A673 (cell line): ENCODE measurements at regions not wholly inside any gene's neighbourhood (a gene's known extent, or its start where the extent isn't known, plus 50 kb on each side); places are given as distances from the start of the nearest gene placed in this dataset.

Experiments used
- BruUV-seq: library from RNA; stranded (reverse); fragments of 400-500 nt; replicated peaks from 2 replicates; lab custom pipeline; 2021; lab: Mats Ljungman, UMichigan
- CTCF ChIA-PET: fragments of 300-600 bp; sonication (Branson Sonifier 250); formaldehyde crosslinking; loops from one replicate; lab custom pipeline; 2022; ENCODE audit warnings: antibody characterized with exemption; lab: Charles Lee
- POLR2A ChIA-PET: fragments of 300-600 bp; sonication (Branson Sonifier 250); formaldehyde crosslinking; loops from one replicate; lab custom pipeline; 2022; ENCODE audit warnings: antibody characterized with exemption; ENCODE audit not compliant: low non-redundant PET; lab: Charles Lee
- DNase-seq: peaks from one replicate; pipeline ENCODE4 v3.0.0-alpha.2; 2015; ENCODE audit warnings: low spot score
- H3K27ac ChIP-seq: fragments of 200-600 bp; sonication (generic); 2 replicates; pipeline ENCODE4 v1.5.1; 2016; ENCODE audit warnings: mixed run types, low read depth, mild to moderate bottlenecking, mixed read lengths, antibody characterized with exemption, low read length; ENCODE audit not compliant: poor library complexity, severe bottlenecking
- H3K27me3 ChIP-seq: fragments of 200-600 bp; sonication (generic); replicated peaks from 2 replicates; pipeline ENCODE4 v1.6.1; 2017; ENCODE audit warnings: mixed run types, low read depth, mild to moderate bottlenecking, mixed read lengths, antibody characterized with exemption, low read length; ENCODE audit not compliant: insufficient read depth, poor library complexity
- H3K36me3 ChIP-seq: fragments of 200-600 bp; sonication (generic); 2 replicates; pipeline ENCODE4 v1.6.1; 2016; ENCODE audit warnings: mixed run types, mild to moderate bottlenecking, mixed read lengths, antibody characterized with exemption, low read length; ENCODE audit not compliant: insufficient read depth, poor library complexity, severe bottlenecking
- H3K4me1 ChIP-seq: fragments of 200-600 bp; sonication (generic); 2 replicates; pipeline ENCODE4 v1.6.1; 2017; ENCODE audit warnings: mixed run types, mild to moderate bottlenecking, mixed read lengths, antibody characterized with exemption, low read length; ENCODE audit not compliant: insufficient read depth, poor library complexity, severe bottlenecking
- H3K4me3 ChIP-seq: fragments of 200-600 bp; sonication (generic); 2 replicates; pipeline ENCODE4 v1.5.1; 2016; ENCODE audit warnings: low read depth, mixed run types, mild to moderate bottlenecking, mixed read lengths, low read length; ENCODE audit not compliant: poor library complexity, severe bottlenecking
- H3K9me3 ChIP-seq: fragments of 200-600 bp; sonication (generic); 2 replicates; pipeline ENCODE4 v1.6.1; 2016; ENCODE audit warnings: mixed run types, low read depth, mild to moderate bottlenecking, mixed read lengths, antibody characterized with exemption, low read length; ENCODE audit not compliant: poor library complexity, severe bottlenecking
- EZH2 ChIP-seq: fragments of 200-600 bp; sonication (generic); IDR thresholded peaks from 2 replicates; pipeline ENCODE4 v1.6.1; 2017; ENCODE audit warnings: borderline replicate concordance, low read depth, mild to moderate bottlenecking, mixed read lengths, antibody characterized with exemption, low read length; ENCODE audit not compliant: poor library complexity, severe bottlenecking
- intact Hi-C: fragments of 100-400 bp; cut with micrococcal nuclease; formaldehyde crosslinking; loops from one replicate; pipeline ENCODE4 v1.10.0; 2022; ENCODE audit not compliant: unreplicated experiment
- TF ChIP-seq, protein P1 (sequence below): fragments of 300-800, 200-600 bp; sonication (generic); conservative IDR thresholded peaks from 2 replicates; pipeline ENCODE4 v1.5.1; 2017; ENCODE audit warnings: low read depth, mild to moderate bottlenecking, antibody characterized with exemption, low read length, moderate library complexity, mixed read lengths

DNA sequence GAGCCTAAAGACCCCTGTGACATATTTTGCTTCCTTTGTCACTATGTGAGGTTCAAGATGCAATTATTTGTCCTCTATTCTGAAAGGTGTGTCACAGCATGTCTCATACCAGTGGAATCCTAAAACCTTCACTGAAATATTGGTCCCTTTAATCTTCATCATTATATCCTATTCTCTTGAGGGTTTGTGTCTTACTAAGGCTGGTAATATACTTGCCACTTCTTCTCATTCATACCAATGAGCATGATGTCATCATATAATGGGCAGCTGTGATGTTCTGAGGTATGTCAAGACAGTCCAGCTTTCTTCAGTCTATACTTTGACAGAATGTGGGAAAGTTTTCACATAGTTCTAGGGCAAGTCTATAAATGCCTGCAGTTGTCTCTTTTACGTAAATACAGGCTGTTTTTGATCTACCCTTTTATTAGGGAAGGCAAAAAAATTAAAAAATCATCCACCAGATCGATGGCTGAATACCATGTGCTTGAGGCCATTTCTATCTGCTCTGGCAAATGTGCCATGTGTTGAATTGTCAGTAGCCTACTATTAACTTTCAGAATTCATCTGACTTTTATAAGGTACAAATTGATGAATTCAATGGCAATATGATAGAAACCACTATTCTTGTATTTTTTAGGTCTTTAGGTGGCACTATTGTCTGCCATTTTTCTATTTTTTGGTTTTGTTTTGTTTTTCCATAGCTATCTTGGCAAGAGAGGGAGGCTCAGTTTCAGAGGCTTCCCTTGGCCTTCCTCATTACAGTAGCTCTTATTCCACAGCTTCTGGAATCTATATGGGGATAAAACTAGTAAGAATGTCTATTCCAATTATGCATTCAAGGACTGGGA, 209.0 kb downstream of the PPARGC1A start:
- Histone ChIP-seq H3K36me3 (no peaks in the 10 kb centered on the region), H3K4me3 (no peak overlapping the region), H3K27ac (no peak overlapping the region), H3K9me3 (peaks cover 18% of the 10 kb centered on the region), H3K27me3 (no peaks in the 10 kb centered on the region), H3K4me1 (no peaks in the 10 kb centered on the region)
- no peak for DNase-seq
- ChIA-PET POLR2A (no interaction called here), CTCF (no interaction called here)
- TF ChIP-seq, protein P1, sequence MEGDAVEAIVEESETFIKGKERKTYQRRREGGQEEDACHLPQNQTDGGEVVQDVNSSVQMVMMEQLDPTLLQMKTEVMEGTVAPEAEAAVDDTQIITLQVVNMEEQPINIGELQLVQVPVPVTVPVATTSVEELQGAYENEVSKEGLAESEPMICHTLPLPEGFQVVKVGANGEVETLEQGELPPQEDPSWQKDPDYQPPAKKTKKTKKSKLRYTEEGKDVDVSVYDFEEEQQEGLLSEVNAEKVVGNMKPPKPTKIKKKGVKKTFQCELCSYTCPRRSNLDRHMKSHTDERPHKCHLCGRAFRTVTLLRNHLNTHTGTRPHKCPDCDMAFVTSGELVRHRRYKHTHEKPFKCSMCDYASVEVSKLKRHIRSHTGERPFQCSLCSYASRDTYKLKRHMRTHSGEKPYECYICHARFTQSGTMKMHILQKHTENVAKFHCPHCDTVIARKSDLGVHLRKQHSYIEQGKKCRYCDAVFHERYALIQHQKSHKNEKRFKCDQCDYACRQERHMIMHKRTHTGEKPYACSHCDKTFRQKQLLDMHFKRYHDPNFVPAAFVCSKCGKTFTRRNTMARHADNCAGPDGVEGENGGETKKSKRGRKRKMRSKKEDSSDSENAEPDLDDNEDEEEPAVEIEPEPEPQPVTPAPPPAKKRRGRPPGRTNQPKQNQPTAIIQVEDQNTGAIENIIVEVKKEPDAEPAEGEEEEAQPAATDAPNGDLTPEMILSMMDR: no peak
- TF ChIP-seq EZH2: no peak
- no TSS peak for BruUV-seq
- intact Hi-C loops: no loop called here

DNA sequence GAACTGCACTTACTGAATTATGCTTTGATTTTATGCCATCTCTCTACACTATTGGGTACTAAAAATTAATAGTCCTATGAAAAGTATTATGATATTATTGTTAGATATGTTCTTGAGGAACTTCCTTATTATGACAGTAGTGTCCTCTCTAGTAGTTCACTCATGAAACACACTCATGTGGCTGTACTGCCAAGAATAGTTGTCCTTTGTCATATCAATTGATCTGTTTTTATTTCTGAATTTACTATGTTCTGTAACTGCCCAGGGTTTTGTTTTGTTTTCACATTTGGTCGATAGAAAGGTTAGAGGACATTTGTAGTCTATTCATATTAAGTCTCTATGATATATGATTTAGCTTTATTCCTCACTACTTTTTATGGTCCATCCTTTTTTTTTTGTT, 215.2 kb downstream of the PPARGC1A start:
- ChIA-PET POLR2A (no interaction called here), CTCF (no interaction called here)
- TF ChIP-seq, protein P1: no peak
- no peak for TF ChIP-seq EZH2
- Histone ChIP-seq H3K27ac (no peak overlapping the region), H3K9me3 (peaks cover 9% of the 10 kb centered on the region), H3K4me3 (no peak overlapping the region), H3K36me3 (no peaks in the 10 kb centered on the region), H3K27me3 (no peaks in the 10 kb centered on the region), H3K4me1 (no peaks in the 10 kb centered on the region)
- no peak for DNase-seq
- BruUV-seq: no TSS peak
- intact Hi-C loops: no loop called here

DNA sequence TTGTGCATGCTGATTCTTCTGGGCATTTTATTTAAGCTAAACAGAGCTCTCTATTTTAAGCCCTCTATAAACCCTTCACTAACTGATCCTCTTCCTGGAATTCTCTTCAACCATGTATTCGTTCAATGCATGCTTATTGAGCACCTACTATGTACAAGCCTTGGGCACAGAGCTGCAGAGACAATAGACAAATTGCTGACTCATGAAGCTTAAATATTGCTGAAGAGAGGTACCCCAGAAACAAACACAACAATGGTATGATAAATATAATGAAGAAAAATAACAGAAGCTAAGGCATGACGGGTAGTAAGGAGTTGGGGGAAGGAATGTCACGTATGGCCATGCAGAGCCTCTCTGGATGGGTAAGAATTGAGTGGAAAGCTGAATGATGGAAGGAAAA, 222.2 kb downstream of the PPARGC1A start:
- no peak overlapping the region for H3K4me3 ChIP-seq
- H3K9me3 ChIP-seq: peaks cover 10% of the 10 kb centered on the region
- no peak for TF ChIP-seq EZH2
- TF ChIP-seq, protein P1: no peak
- no peaks in the 10 kb centered on the region for H3K27me3 ChIP-seq
- DNase-seq: no peak
- ChIA-PET POLR2A (no interaction called here), CTCF (no interaction called here)
- no peaks in the 10 kb centered on the region for H3K36me3 ChIP-seq
- H3K27ac ChIP-seq: no peak overlapping the region
- BruUV-seq: no TSS peak
- H3K4me1 ChIP-seq: no peaks in the 10 kb centered on the region
- intact Hi-C loops: no loop called here
